GM21717 (cell line): ENCODE measurements at regions not wholly inside any gene's neighbourhood (a gene's known extent, or its start where the extent isn't known, plus 50 kb on each side); places are given as distances from the start of the nearest gene placed in this dataset.
"Not testable (repeated sequence)": the region's sequence is repeated elsewhere in the genome, so short reads cannot be mapped to it uniquely, and the experiment has no call there.

Source experiments
- ATAC-seq: cut with Tn5 transposase; IDR thresholded peaks from one replicate; pipeline ENCODE4 v1.9.1; 2021; ENCODE audit warnings: mild to moderate bottlenecking, moderate library complexity; ENCODE audit not compliant: unreplicated experiment

GRCh38 chr3:48101301-48101650 is 85.1 kb upstream of the MAP4 start:
- not testable (repeated sequence) for ATAC-seq

GRCh38 chr3:48092270-48092669 is 76.1 kb upstream of the MAP4 start:
- ATAC-seq, result no peak

- no peak for ATAC-seq
These were observed 74.1 kb upstream of the MAP4 start for GRCh38 chr3:48090166-48090939.

- ATAC-seq, result peak; percentile 91
These were observed 72.7 kb upstream of the MAP4 start for GRCh38 chr3:48088749-48089466.

GRCh38 chr3:48088056-48088748 is 72.0 kb upstream of the MAP4 start:
- peak; percentile 28 for ATAC-seq

GRCh38 chr3:48086705-48087104 is 70.5 kb upstream of the MAP4 start:
- ATAC-seq, result no peak

GRCh38 chr3:48084929-48085328 is 68.7 kb upstream of the MAP4 start:
- ATAC-seq, result no peak

GRCh38 chr3:48084170-48084569 is 68.0 kb upstream of the MAP4 start:
- no peak for ATAC-seq

GRCh38 chr3:48082580-48083184 is 66.5 kb upstream of the MAP4 start:
- no peak for ATAC-seq

GRCh38 chr3:48077815-48078214 is 61.6 kb upstream of the MAP4 start:
- ATAC-seq, result no peak

- no peak for ATAC-seq
These were observed 53.8 kb upstream of the MAP4 start for GRCh38 chr3:48070030-48070429.

GRCh38 chr3:48069339-48069738 is 53.1 kb upstream of the MAP4 start:
- ATAC-seq, result no peak

GRCh38 chr3:48068886-48069285 is 52.7 kb upstream of the MAP4 start:
- no peak for ATAC-seq

GRCh38 chr3:48068320-48068719 is 52.1 kb upstream of the MAP4 start:
- not testable (repeated sequence) for ATAC-seq

GRCh38 chr3:48067271-48067670 is 51.1 kb upstream of the MAP4 start:
- no peak for ATAC-seq
